ENCODE measurements at regions not wholly inside any gene's neighbourhood (a gene's known extent, or its start where the extent isn't known, plus 50 kb on each side); places are given as distances from the start of the nearest gene placed in this dataset.
A peak's percentile ranks its signal among the peaks of the same experiment; 100 is the strongest.

DNA sequence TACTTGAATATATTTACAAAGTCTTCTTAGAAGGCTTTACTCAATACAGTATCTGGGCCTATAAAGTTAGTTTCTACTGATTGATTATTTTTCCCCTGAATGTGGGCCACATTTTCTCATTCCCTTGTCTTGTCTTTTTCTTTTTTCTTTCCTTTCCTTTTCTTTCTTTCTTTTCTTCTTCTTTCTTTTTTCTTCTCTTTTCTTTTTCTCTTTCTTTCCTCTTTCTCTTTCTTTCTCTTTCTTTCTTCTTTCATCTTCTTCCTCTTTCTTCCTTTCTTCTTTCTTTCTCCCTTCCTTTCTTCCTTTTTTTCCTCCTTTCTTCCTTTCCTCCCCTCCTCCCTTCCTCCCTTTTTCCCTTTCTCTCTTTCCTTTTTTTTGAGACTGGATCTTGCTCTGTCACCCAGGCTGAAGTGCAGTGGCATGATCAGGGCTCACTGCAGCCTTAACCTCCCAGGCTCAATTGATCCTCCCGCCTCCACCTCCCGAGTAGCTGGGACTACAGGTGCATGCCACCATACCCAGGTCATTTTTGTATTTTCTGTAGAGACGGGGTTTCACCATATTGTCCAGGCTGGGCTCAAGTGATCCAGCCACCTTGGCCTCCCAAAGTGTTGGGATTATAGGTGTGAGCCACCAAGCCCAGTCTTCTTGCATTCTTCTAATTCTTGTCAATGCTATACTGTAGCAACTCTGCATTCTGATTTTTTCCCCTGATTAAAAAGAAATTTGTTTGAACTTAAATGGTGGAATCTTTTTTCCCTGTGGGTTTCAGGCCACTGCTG, 133.1 kb upstream of the FBXO11 start:
- TF ChIP-seq, protein P1, sequence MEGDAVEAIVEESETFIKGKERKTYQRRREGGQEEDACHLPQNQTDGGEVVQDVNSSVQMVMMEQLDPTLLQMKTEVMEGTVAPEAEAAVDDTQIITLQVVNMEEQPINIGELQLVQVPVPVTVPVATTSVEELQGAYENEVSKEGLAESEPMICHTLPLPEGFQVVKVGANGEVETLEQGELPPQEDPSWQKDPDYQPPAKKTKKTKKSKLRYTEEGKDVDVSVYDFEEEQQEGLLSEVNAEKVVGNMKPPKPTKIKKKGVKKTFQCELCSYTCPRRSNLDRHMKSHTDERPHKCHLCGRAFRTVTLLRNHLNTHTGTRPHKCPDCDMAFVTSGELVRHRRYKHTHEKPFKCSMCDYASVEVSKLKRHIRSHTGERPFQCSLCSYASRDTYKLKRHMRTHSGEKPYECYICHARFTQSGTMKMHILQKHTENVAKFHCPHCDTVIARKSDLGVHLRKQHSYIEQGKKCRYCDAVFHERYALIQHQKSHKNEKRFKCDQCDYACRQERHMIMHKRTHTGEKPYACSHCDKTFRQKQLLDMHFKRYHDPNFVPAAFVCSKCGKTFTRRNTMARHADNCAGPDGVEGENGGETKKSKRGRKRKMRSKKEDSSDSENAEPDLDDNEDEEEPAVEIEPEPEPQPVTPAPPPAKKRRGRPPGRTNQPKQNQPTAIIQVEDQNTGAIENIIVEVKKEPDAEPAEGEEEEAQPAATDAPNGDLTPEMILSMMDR (IDR thresholded peaks at IDR 0.05; ENCODE audit: insufficient read depth, low read length), result no peak
- DNase-seq (ENCODE audit: low read depth), result no peak
- no peak overlapping the region for H3K4me3 ChIP-seq (ENCODE audit: low read depth, low read length)

DNA sequence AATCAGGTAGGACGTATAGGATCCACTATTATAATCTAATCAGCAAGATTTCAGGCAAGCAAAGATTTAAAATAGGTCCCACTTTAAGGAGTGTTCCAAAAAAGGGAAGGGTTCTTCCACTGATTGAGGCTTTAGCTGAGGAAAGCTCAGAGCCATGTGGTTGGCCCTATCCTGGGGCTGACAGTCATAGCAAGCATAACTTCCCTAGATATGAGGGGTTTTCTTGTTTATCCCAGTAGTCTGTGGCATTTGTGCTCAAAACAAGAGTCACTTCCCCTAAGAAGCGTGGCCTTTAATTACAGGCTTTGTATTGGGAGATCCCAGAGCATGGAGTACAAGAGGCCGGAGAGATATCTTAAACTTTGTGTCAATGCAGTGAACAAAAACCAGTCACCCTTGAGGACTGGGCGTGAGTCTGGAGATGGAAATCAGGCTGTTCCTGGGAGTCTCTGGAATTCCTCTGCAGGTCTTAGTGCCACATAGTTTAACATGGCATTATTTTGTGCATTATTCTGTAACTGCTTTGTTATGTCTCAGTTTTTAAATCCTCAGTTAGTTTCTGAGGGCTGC, 136.9 kb upstream of the FBXO11 start:
- DNase-seq (ENCODE audit: low read depth), result no peak
- TF ChIP-seq, protein P1 (IDR thresholded peaks at IDR 0.05; ENCODE audit: insufficient read depth, low read length), result no peak
- H3K4me3 ChIP-seq (ENCODE audit: low read depth, low read length), result no peak overlapping the region

DNA sequence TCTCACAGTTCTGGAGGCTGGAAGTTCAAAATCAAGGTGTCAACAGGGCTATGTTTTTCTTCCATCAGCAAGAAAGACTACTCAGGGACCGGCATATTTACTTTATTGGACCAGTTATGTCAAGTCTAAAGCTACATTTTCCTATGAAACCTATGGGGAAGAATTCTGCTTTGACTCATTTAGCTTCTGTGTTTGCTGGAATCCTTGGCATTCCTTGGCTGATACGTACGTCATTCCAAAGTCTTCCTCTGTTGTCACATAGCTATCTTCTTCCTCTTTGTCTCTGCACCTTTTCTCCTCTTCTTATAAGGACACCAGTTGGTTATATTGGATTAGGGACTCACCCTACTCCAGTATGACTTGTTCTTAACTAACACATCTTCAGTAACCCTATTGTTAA, 137.4 kb upstream of the FBXO11 start:
- TF ChIP-seq, protein P1 (IDR thresholded peaks at IDR 0.05; ENCODE audit: insufficient read depth, low read length), result no peak
- no peak for DNase-seq (ENCODE audit: low read depth)

DNA sequence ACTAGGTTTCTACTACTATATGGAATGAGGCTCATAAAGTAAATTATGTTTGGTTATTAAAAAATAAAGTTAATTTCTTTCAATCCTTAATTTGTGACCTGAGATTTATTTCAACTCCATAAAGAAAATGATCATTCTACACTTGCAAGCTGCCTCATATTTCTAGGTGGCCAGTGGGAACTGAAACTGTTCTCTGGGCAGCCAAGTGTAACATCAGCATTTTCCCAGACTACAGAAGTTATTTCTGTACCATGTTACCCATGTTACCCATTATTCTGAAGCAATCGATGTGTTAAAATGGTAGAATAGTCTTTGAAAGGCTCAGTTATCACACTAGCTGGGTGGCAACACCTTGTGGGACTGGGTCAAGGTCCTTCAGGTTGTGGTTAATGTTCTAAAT, 139.3 kb upstream of the FBXO11 start:
- no peak for DNase-seq (ENCODE audit: low read depth)
- TF ChIP-seq, protein P1 (IDR thresholded peaks at IDR 0.05; ENCODE audit: insufficient read depth, low read length), result no peak
- no peak overlapping the region for H3K4me3 ChIP-seq (ENCODE audit: low read depth, low read length)

More for the DNA sequence above, 137.4 kb upstream of the FBXO11 start:
- no peak overlapping the region for H3K4me3 ChIP-seq (ENCODE audit: low read depth, low read length)

DNA sequence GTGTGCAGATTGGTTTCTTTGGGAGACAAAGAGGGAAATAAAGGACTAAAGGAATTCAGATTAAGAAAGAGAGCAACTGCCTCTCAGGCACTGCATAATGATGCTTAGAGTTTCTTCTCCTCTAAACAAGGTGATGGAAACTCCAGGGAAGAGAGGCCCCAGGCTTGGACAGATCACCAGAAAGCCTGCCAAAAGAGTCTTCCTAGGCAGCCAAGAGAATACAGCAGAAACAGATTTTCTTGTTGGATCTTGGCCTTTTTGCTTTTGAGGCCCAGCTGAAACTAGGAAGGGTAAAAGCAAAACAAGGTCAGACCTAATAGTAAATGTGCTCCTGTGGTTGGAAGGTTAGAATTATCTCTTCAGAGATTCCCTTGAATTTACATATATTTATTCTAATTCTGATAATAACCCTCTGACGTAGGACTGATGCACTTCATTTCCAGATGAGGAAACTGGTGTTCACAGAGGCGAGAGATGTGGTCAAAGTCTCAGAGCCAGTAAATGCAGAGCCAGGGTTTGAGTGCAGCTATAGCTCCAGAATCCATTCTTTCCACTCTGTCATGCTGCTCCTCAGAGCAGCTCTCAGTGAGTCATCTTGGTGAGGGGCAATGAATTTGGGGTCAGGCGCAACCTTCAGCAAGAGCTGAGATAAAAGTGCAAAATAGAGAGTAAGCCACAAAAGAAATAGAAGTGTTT, 142.3 kb upstream of the FBXO11 start:
- TF ChIP-seq, protein P1 (IDR thresholded peaks at IDR 0.05; ENCODE audit: insufficient read depth, low read length), result no peak
- no peak overlapping the region for H3K4me3 ChIP-seq (ENCODE audit: low read depth, low read length)
- DNase-seq (ENCODE audit: low read depth), result peak; percentile 9

DNA sequence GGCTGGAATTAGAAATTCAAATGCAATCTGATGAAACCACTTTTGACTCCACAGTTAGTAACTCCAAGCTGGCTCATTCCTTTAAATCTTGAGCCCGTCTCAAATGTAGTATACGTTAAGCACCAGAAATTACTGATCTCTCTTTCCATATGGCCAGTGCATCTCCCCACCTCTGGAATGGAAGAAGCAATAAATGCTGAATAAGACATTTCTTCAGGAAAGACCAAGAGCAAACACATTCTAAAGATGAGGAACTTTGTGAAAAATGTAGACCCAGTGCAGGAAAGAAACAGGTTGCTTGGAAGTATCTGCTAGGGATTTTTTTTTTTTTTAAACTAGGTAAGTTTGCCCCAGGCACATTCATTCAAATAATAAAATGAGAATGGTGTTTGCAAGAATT, 143.1 kb upstream of the FBXO11 start:
- H3K4me3 ChIP-seq (ENCODE audit: low read depth, low read length), result no peak overlapping the region
- DNase-seq (ENCODE audit: low read depth), result no peak
- TF ChIP-seq, protein P1 (IDR thresholded peaks at IDR 0.05; ENCODE audit: insufficient read depth, low read length), result no peak

Measured in fibroblast of the aortic adventitia (primary cell).